SW480 (cell line): ENCODE measurements at regions not wholly inside any gene's neighbourhood (a gene's known extent, or its start where the extent isn't known, plus 50 kb on each side); places are given as distances from the start of the nearest gene placed in this dataset.

Experiments used
- DNase-seq: peaks from one replicate; pipeline ENCODE4 v3.0.0-alpha.2; 2016; ENCODE audit warnings: low spot score

GRCh38 chr5:128895122-128895521 is 70.2 kb upstream of the SLC27A6 start:
- DNase-seq, result no peak

GRCh38 chr5:128896675-128897074 is 68.6 kb upstream of the SLC27A6 start:
- DNase-seq, result no peak

GRCh38 chr5:128903550-128903949 is 61.7 kb upstream of the SLC27A6 start:
- no peak for DNase-seq

- DNase-seq, result no peak
Observed at GRCh38 chr5:128904805-128905567, 60.3 kb upstream of the SLC27A6 start.

GRCh38 chr5:128905568-128906110 is 59.6 kb upstream of the SLC27A6 start:
- DNase-seq, result peak; percentile 68

- DNase-seq, result no peak
Observed at GRCh38 chr5:128913551-128913950, 51.7 kb upstream of the SLC27A6 start.
